Peyer's patch (tissue), 4 donors: ENCODE measurements at regions not wholly inside any gene's neighbourhood (a gene's known extent, or its start where the extent isn't known, plus 50 kb on each side); places are given as distances from the start of the nearest gene placed in this dataset.

Experiments
- DNase-seq, 3 donors: peaks; one replicate each; pipeline ENCODE4 v3.0.0-alpha.2; 2017 to 2019
- H3K27ac ChIP-seq, 4 donors: fragments of 200-600 bp; sonication (generic); one replicate each; pipeline ENCODE4 v1.5.1; 2016 to 2019
- H3K27me3 ChIP-seq, 2 donors: fragments of 200-600 bp; sonication (generic); one replicate each; pipeline ENCODE4 v1.5.1; 2019
- H3K36me3 ChIP-seq, 3 donors: fragments of 200-600 bp; sonication (generic); one replicate each; pipeline ENCODE4 v1.5.1; 2016 to 2019
- H3K4me1 ChIP-seq, 4 donors: fragments of 200-600 bp; sonication (generic); one replicate each; pipeline ENCODE4 v1.5.1; 2016 to 2019
- H3K4me3 ChIP-seq, 4 donors: fragments of 200-600 bp; sonication (generic); 1 replicate in 3 of 4; 2 replicates in 1 of 4; pipeline ENCODE4 v1.5.1; 2016 to 2019; ENCODE audit warnings: mild to moderate bottlenecking in 1 of 4
- H3K9me3 ChIP-seq, 4 donors: fragments of 200-600 bp; sonication (generic); one replicate each; pipeline ENCODE4 v1.5.1; 2016 to 2019; ENCODE audit warnings: mild to moderate bottlenecking in 1 of 4
- CTCF ChIP-seq, 6 experiments: fragments of 450-650 bp in 4 of 6; fragments of 200-600 bp in 2 of 6; sonication (generic) in 1 of 6; IDR thresholded peaks; one replicate each; pipeline ENCODE4 v1.5.1; 2017 to 2019; ENCODE audit warnings: antibody characterized with exemption in 6 of 6, mild to moderate bottlenecking in 3 of 6, moderate library complexity in 1 of 6
- POLR2A ChIP-seq, 2 donors: fragments of 450-650 bp; IDR thresholded peaks; one replicate each; pipeline ENCODE4 v1.5.1; 2017; ENCODE audit warnings: antibody characterized with exemption in 2 of 2, mild to moderate bottlenecking in 2 of 2, moderate library complexity in 2 of 2

DNA sequence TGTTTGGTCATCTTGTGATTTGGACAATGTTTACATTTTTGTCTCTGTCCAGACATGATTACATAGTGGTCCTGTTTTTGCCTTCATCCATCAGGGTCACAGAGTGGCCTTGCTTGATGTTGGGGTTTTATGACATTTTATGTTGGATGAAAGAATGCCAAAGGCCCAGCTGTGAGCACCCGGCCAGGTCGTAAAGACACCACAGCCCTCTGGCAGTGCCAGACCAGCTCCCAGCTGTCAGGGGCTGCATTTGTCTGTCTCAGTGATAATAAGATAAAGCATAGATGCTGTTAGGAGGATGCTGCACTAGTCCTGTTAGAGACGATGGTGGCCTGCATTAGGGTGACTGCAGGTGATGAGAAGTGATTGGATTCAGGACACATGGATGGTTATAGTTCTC, 117.5 kb downstream of the FAM174B start:
- no peak overlapping the region for H3K27ac ChIP-seq
- H3K4me1 ChIP-seq = no peaks in the 10 kb centered on the region
- no peak overlapping the region for H3K4me3 ChIP-seq
- H3K27me3 ChIP-seq = no peaks in the 10 kb centered on the region
- TF ChIP-seq POLR2A (IDR thresholded peaks at IDR 0.05) (no peak), CTCF (IDR thresholded peaks at IDR 0.05) (no peak)
- H3K36me3 ChIP-seq = no peaks in the 10 kb centered on the region
- H3K9me3 ChIP-seq = peaks cover 0 to 4% (median 0%) of the 10 kb centered on the region in 4 donors
- DNase-seq = no peak

GRCh38 chr15:92533298-92533697, 122.3 kb downstream of the FAM174B start:
- Histone ChIP-seq H3K4me1 (no peaks in the 10 kb centered on the region), H3K4me3 (no peak overlapping the region), H3K27ac (no peak overlapping the region), H3K36me3 (no peaks in the 10 kb centered on the region), H3K9me3 (peaks cover 0 to 4% (median 0%) of the 10 kb centered on the region in 4 donors), H3K27me3 (no peaks in the 10 kb centered on the region)
- no peak for DNase-seq
- TF ChIP-seq CTCF (IDR thresholded peaks at IDR 0.05) = no peak
- no peak for TF ChIP-seq POLR2A (IDR thresholded peaks at IDR 0.05)

GRCh38 chr15:92531406-92531805, 124.2 kb downstream of the FAM174B start:
- Histone ChIP-seq H3K4me3 (no peak overlapping the region), H3K27ac (no peak overlapping the region), H3K4me1 (no peaks in the 10 kb centered on the region), H3K9me3 (peaks cover 0 to 4% (median 0%) of the 10 kb centered on the region in 4 donors), H3K27me3 (no peaks in the 10 kb centered on the region), H3K36me3 (no peaks in the 10 kb centered on the region)
- no peak for DNase-seq
- TF ChIP-seq POLR2A (IDR thresholded peaks at IDR 0.05) (no peak), CTCF (IDR thresholded peaks at IDR 0.05) (no peak)

DNA sequence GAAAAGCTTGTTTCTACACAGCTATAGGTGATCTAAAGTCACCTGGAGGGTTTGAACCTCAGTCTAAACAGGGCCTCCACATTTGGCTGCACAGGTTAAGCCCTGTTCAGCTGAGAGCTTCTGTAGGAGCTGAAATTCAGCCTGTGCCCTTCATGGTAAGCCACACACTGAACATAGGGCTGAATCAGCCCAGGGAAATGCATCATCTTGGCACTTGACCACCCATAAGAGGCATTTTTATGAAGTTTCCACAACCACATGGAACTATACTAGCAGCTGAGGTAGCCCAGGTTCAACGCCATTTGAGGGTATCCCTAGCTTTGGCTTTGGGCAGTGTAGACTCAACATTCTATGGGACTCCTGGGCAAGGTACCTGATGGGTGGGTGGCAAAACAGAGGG, 126.8 kb downstream of the FAM174B start:
- TF ChIP-seq POLR2A (IDR thresholded peaks at IDR 0.05) (no peak), CTCF (IDR thresholded peaks at IDR 0.05) (no peak)
- DNase-seq = no peak

DNA sequence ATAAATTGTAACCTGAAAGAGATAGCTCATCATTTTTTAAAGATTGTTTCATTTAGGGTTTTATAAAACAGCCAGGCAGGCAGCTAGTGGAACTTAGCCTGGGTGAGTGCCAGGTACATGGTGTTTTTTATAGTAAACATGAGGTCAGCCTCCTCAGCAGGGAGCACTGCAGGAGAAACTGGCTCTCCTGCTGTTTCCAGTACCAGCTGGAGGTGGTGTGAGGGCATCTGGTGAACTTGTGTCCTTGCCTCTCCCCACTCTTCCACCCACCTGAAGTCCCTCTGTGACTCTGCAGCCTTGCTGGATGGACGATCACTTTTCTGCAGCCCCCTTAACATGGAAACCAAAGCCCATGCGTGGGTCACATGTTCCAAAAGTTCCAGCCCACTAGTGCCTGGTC, 128.4 kb downstream of the FAM174B start:
- H3K27ac ChIP-seq = no peak overlapping the region
- no peak overlapping the region for H3K4me3 ChIP-seq
- H3K9me3 ChIP-seq = no peaks in the 10 kb centered on the region
- H3K36me3 ChIP-seq = no peaks in the 10 kb centered on the region
- H3K4me1 ChIP-seq = no peaks in the 10 kb centered on the region
- DNase-seq = no peak
- no peaks in the 10 kb centered on the region for H3K27me3 ChIP-seq
- TF ChIP-seq CTCF (IDR thresholded peaks at IDR 0.05) (no peak), POLR2A (IDR thresholded peaks at IDR 0.05) (no peak)

More for the DNA sequence above, 126.8 kb downstream of the FAM174B start:
- Histone ChIP-seq H3K9me3 (no peaks in the 10 kb centered on the region), H3K27me3 (no peaks in the 10 kb centered on the region), H3K4me3 (no peak overlapping the region), H3K27ac (no peak overlapping the region), H3K36me3 (no peaks in the 10 kb centered on the region), H3K4me1 (no peaks in the 10 kb centered on the region)

GRCh38 chr15:92525758-92526245, 129.8 kb downstream of the FAM174B start:
- Histone ChIP-seq H3K9me3 (no peaks in the 10 kb centered on the region), H3K36me3 (no peaks in the 10 kb centered on the region), H3K4me1 (no peaks in the 10 kb centered on the region), H3K4me3 (no peak overlapping the region), H3K27ac (no peak overlapping the region), H3K27me3 (no peaks in the 10 kb centered on the region)
- DNase-seq = no peak
- no peak for TF ChIP-seq POLR2A (IDR thresholded peaks at IDR 0.05)
- no peak for TF ChIP-seq CTCF (IDR thresholded peaks at IDR 0.05)
